Kidney glomerular epithelial cell (primary cell): ENCODE measurements at regions not wholly inside any gene's neighbourhood (a gene's known extent, or its start where the extent isn't known, plus 50 kb on each side); places are given as distances from the start of the nearest gene placed in this dataset.

Experiments used
- DNase-seq: peaks from one replicate; lab custom pipeline; 2025; lab: John Stamatoyannopoulos, UW

DNA sequence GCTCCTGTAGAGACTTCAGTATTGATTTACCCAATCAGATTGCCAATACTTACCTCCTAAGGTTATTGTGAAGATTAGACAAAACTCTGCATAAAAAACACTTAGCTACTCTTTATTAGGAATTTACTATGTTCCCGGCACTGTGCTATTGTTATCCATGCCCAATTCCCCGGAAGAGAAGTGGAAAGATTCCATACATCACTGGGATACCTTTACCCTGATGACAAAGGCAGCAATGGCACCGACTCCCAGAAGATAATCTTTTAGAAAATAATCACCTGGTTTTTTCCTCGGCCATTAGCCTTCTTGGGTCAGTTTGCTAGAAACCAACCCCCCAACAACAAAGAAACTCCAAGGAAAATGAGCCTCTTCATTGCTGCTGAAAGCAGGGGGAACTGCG is 226.0 kb downstream of the SNX18 start:
- DNase-seq: no peak

GRCh38 chr5:54742417-54742891 is 224.9 kb downstream of the SNX18 start:
- peak; percentile 25 for DNase-seq

DNA sequence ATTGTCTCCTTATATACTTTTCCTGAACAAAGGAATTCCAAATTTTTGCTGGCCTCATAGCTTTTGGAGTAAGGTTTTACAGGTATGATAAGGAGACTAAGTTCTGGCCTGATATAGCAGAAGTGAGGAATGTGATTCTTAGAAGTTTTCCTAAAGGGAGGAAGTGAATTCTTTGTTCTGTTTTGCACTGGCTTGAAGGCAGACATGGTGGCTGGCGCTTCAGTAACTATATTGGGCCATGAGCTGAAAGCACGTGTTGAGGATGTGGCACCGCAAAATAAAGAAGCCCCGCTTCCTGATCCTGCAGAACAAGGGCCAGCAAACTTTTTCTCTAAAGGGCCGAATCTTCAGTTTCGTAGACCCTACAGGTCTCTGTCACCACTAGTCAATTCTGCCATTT is 224.2 kb downstream of the SNX18 start:
- DNase-seq: no peak

DNA sequence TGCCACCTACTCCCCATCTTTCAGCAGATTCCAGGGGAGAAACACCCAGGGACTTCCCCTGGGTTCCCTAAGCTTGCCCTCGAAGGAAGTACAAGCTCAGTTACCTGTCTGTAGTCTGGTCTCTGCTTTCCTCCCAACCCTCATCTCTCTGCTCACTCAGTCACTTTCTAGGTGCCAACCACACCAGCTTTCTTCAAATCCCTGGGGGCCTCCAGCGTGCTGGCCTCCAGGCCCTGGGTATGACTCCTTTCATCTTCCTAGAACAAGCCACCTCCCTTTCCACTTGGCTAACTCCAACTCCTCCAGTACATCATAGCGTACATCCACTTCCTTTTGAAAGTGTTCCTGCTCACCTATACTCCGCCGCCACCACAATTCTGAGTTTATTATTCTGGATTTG is 222.6 kb downstream of the SNX18 start:
- no peak for DNase-seq

- DNase-seq: no peak
Observed at GRCh38 chr5:54739371-54739770, 221.8 kb downstream of the SNX18 start.

GRCh38 chr5:54738973-54739367 is 221.4 kb downstream of the SNX18 start:
- no peak for DNase-seq

DNA sequence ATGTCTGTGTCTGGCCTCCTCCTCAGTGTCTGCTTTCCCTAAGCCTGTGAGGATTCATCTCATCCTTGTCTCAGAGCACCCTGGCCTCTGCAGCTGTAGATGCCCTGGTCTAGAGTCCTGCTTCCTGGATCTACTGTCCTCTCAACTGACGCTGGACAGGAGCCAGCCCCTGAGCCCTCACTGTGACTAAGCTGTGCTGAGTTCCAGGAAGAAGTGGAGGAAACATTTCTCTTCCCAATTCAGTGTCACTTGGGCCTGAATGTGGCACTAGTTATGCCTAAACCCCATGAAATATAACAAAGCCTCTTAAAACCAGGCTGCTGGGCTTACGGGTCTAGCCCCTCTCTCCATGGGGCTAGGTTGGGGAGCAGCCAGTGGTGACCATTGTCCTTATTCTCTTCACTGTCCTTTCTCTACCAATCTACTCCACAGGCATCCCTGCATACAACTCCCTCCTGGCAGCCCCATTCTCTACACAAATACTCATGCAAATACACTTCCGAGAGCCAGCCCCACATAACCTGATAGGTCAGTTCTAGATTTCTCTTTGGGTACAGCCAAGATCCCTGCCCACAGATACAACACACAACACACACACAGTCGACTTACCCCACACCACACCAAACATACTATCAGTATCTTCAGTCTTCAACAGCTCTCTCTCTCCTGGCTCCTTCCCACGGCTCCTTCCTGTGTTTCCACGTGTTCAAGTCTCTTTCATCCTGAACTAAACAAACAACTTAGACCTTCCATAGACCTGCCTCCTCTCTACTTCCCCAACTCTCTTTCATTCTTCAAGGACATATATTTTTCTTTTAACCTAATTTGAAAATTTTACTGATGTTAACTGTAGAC is 220.8 kb downstream of the SNX18 start:
- no peak for DNase-seq

DNA sequence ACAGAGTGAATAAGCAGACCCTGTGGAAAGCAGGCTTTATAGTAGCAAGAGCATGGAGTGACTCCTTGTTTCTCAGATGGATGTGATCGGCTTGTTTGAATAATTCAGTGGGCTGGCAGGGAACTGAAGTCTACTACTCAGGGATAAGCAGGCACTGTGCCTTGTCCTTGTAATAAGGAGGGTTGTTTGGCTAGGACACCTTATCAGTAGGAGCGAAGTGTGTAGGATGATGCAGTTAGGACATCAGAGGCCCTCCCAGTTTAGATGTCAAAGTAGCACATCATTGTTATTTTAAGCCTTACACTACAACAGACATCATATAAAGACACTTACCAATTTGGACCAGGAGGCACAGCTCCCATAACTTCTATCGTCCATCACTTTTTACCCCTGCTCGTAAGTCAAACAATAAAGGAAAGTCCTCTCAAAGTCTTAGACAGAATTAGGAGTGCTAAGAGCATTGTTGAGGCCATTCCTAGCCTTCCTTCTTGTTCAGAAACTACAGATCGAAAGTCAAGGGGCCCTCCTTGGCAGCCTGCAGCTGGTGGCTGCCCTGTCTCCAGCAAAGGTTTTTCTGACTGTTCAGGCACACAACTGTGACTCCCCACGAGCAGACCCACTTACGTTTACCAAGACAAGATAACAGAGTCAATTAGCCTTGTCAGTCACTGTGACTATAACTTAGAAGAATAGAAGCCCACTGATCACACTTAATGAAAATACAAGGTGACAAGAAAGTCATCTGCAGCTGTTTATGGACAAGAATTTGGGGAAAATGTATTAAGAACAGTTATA is 218.6 kb downstream of the SNX18 start:
- no peak for DNase-seq

- DNase-seq: no peak
Observed at GRCh38 chr5:54733101-54733500, 215.5 kb downstream of the SNX18 start.

DNA sequence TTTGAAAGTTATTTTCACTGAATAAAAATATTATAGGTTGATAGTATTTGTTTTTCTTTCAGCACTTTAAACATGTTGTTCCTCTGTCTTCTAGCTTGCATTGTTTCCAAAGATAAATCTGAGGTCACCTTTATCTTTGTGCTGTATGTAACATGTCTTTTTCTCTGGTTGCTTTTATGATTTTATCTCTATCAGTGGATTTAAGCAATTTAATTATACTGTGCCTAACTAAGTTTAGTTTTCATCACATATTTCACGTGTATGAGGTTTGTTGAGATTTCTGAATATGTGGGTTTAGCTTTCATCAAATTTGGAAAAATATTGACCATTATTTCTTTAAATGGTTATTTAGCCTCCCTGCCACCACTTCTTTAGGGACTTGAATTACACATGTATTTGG is 214.5 kb downstream of the SNX18 start:
- no peak for DNase-seq

- no peak for DNase-seq
Observed at GRCh38 chr5:54728588-54728915, 211.0 kb downstream of the SNX18 start.

DNA sequence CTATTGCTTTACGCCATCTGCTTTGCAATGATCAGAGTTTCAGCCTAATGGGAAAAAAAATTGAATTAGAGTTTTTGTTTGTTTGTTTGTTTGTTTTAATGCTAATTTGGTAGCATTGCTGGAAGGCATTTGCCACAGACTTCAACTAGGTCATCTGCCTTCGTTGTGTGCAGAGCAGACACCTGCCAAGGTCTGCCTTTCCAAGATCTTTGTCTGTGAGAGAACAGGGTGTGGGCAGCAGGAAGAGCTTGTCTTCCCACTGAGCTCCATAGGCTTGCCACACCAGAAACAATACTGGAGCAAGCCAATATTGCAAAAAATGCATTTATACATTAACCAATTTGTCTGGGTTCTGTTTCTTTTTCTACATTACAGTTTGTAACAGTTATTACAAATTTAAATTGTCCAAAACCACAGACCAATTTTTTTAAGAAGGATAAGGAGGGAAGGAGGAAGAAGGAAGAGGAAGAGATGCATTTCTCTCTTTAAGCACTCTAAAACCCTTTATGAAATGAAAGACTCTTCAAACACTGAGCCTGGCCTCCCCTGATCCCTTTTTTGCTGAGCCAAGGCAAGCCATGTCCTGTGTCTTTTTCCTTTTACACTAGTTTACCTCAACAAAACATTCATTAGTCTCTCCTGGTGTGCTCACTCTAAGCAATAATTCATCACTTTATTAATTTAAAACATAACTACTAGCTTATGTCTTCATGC is 210.5 kb downstream of the SNX18 start:
- no peak for DNase-seq

DNA sequence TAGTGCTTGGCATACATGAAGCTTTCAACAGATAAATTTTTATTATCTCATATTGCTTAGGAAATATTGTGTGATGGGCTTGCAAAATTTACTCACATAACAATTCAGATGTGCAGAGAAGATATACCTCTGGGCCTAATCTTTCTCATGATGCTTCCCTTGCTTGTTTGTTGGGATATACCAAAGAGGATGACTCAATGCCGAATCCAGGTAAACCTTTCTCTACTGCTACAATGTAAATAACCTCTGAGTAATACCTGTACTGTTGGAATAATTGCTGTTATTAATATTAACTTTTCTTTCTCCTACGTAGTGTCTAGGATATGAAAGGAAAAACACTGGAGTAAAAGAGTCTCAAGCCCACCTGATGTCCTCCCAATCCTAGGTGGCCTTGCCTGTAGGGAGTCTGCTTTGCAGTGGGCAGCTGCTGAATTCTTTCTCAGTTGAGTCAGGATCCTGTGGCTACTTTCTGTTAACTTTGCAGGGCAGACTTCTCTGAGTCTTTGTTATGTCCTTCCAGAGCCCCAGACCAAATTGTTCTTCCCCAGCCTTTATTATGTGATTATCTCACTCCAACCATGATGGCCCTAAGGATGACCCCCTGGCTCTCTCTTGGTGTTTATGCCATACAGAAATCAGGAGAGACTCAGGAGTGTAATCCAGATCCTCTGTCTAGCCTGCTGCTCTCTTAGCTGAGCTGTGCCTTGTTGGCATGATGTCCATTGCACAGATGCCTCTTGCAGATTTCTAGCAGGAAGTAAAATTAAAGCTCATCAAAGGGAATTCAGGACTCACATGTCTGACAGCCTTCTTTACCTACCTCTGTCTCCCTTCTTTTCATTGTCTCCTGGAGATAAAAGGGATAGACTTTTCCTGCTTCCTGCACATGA is 208.1 kb downstream of the SNX18 start:
- DNase-seq: peak; percentile 13

DNA sequence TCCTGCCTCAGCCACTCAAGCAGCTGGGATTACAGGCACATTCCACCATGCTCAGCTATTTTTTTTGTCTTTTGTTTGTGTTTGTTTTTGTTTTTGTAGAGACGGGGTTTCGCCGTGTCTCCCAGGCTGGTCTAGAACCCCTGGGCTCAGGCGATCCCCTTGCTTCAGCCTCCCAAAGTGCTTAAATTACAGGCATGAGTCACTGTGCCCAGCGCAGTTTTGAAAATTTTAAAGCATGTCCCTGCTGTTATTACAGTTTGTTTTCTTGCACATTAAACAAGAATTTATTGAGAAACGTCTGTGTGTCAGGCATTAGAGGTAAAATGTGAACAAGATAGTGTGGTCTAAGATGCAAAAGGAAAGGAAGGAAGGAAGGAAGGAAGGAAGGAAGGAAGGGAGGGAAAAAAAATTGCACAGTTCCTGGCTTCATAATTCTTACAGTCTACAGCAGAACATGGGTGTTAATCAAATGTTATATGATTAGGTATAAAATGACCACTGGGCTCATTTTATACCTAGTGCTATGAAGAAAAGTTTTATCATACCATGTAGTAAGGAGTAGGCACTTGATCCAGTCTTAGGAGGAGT is 205.4 kb downstream of the SNX18 start:
- no peak for DNase-seq

- no peak for DNase-seq
Observed at GRCh38 chr5:54721951-54722654, 204.5 kb downstream of the SNX18 start.

DNA sequence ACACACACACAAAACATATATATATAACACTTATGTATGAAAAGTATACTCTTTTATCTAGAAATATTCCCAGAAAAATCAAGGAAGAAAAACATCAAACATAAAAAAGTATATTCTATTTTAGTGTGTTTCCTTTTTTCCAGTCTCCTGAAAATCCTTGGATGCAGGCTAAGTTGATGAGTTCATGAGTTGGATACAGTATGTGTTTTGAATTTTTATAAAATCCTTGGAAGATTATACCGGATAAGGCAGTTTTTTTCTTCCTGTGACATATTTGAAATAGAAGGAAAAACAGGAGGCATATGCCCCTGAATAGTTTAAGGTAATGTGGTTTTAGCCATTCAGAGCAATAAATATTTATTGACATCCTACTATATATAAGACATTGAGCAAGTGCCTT is 203.6 kb downstream of the SNX18 start:
- no peak for DNase-seq

GRCh38 chr5:54720341-54720740 is 202.8 kb downstream of the SNX18 start:
- DNase-seq: no peak

GRCh38 chr5:54719384-54720283 is 202.1 kb downstream of the SNX18 start:
- DNase-seq: no peak

GRCh38 chr5:54718656-54719055 is 201.1 kb downstream of the SNX18 start:
- no peak for DNase-seq

- no peak for DNase-seq
Observed at GRCh38 chr5:54717870-54718269, 200.3 kb downstream of the SNX18 start.
